ENCODE measurements at regions not wholly inside any gene's neighbourhood (a gene's known extent, or its start where the extent isn't known, plus 50 kb on each side); places are given as distances from the start of the nearest gene placed in this dataset.
"Not testable (repeated sequence)": the region's sequence is repeated elsewhere in the genome, so short reads cannot be mapped to it uniquely, and the experiment has no call there.

DNA sequence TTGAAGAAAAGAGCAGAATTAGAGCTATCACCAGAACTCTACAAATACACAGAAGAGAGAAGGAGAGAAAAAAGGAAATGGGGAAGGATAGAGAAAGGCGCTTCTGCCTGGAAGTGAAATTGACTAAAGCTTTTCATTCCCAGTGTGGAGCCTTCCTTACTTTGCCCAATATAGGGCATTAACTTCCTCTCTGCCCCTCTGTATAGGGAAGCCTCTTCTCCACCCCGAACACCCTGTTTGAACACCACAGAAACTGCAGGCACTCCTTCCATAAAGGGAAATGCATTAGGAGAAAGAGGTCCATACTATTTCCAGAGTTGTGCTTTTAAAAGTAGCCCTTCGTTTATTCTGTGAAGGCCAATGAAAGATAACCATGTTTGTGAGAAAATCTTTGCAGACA is 248.5 kb downstream of the RAP2B start:
- no peak overlapping the region for H3K4me3 Mint-ChIP-seq

DNA sequence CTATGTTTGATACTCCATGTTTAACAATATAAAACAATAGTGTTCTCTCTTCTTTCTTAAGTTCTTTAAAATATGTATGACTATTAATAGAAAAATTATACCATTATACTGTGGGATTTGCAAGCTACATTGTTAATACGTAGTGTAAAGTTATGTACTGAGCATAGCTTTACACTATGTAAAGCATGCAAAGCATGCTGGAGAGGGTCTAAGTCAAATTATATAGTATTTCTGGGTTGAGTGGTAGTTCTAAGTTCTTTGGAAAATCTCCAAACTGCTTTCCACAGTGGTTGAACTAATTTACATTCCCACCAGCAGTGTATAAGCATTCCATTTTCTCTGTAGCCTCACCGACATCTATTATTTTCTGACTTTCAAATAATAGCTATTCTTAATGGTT is 253.0 kb downstream of the RAP2B start:
- Mint-ChIP-seq H3K4me3 (no peak overlapping the region), H3K4me1 (no peaks in the 10 kb centered on the region), H3K36me3 (no peaks in the 10 kb centered on the region), H3K27me3 (ENCODE audit: low read depth) (no peaks in the 10 kb centered on the region), H3K9me3 (peaks cover 32% of the 10 kb centered on the region), H3K27ac (no peak overlapping the region)
- DNase-seq (ENCODE audit: low spot score in 2 of 2, unreplicated experiment in 2 of 2) = no peak
- TF ChIP-seq, protein P1, sequence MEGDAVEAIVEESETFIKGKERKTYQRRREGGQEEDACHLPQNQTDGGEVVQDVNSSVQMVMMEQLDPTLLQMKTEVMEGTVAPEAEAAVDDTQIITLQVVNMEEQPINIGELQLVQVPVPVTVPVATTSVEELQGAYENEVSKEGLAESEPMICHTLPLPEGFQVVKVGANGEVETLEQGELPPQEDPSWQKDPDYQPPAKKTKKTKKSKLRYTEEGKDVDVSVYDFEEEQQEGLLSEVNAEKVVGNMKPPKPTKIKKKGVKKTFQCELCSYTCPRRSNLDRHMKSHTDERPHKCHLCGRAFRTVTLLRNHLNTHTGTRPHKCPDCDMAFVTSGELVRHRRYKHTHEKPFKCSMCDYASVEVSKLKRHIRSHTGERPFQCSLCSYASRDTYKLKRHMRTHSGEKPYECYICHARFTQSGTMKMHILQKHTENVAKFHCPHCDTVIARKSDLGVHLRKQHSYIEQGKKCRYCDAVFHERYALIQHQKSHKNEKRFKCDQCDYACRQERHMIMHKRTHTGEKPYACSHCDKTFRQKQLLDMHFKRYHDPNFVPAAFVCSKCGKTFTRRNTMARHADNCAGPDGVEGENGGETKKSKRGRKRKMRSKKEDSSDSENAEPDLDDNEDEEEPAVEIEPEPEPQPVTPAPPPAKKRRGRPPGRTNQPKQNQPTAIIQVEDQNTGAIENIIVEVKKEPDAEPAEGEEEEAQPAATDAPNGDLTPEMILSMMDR (IDR thresholded peaks at IDR 0.05; ENCODE audit: unreplicated experiment) = no peak

More for the DNA sequence above, 248.5 kb downstream of the RAP2B start:
- H3K4me1 Mint-ChIP-seq = no peaks in the 10 kb centered on the region
- no peaks in the 10 kb centered on the region for H3K36me3 Mint-ChIP-seq
- no peaks in the 10 kb centered on the region for H3K9me3 Mint-ChIP-seq
- no peak for DNase-seq (ENCODE audit: low spot score in 2 of 2, unreplicated experiment in 2 of 2)
- H3K27me3 Mint-ChIP-seq (ENCODE audit: low read depth) = no peaks in the 10 kb centered on the region
- H3K27ac Mint-ChIP-seq = no peak overlapping the region
- TF ChIP-seq, protein P1 (IDR thresholded peaks at IDR 0.05; ENCODE audit: unreplicated experiment) = no peak

DNA sequence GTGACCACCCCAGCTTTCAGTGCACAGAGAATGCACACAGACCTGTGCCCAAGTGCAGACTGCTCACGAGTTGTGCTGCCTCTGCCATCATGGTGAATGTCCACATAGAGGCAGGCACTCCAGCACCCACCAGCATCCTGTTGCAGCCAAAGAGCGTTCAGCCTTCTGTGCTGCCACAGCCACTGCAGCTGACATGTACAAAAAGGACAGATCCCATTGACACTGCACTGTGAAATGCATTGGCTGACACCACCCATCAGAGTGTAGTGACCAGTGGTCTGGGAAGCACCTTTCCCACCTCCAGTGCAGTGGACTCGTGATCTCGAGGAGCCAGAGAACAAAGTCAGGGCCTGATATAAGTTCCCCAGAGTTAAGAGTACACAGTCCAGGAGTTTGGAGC is 260.3 kb downstream of the RAP2B start:
- TF ChIP-seq, protein P1 (IDR thresholded peaks at IDR 0.05; ENCODE audit: unreplicated experiment) = no peak
- peaks cover 2% of the 10 kb centered on the region for H3K36me3 Mint-ChIP-seq

DNA sequence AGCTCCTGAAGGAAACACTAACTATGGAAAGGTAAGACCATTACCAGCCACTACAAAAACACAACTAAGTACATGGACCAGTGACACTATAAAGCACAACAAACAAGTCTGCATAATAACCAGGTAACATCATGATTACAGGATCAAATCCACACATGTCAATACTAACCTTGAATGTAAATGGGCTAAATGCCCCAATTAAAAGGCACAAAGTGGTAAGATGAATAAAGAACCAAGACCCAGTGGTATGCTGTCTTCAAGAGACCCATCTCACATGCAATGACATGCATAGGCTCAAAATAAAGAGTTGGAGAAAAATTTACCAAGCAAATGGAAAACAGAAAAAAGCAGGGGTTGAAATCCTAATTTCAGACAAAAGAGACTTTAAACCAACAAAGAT is 261.8 kb downstream of the RAP2B start:
- H3K4me3 Mint-ChIP-seq; H3K27ac Mint-ChIP-seq; DNase-seq (ENCODE audit: low spot score in 2 of 2, unreplicated experiment in 2 of 2); H3K4me1 Mint-ChIP-seq; H3K27me3 Mint-ChIP-seq (ENCODE audit: low read depth); H3K36me3 Mint-ChIP-seq: not testable (repeated sequence)
- peaks cover 55% of the 10 kb centered on the region for H3K9me3 Mint-ChIP-seq

More for the DNA sequence above, 260.3 kb downstream of the RAP2B start:
- H3K4me3 Mint-ChIP-seq = no peak overlapping the region
- H3K27me3 Mint-ChIP-seq (ENCODE audit: low read depth) = no peaks in the 10 kb centered on the region
- H3K9me3 Mint-ChIP-seq = peaks cover 66% of the 10 kb centered on the region
- no peaks in the 10 kb centered on the region for H3K4me1 Mint-ChIP-seq
- no peak for DNase-seq (ENCODE audit: low spot score in 2 of 2, unreplicated experiment in 2 of 2)
- H3K27ac Mint-ChIP-seq = no peak overlapping the region

DNA sequence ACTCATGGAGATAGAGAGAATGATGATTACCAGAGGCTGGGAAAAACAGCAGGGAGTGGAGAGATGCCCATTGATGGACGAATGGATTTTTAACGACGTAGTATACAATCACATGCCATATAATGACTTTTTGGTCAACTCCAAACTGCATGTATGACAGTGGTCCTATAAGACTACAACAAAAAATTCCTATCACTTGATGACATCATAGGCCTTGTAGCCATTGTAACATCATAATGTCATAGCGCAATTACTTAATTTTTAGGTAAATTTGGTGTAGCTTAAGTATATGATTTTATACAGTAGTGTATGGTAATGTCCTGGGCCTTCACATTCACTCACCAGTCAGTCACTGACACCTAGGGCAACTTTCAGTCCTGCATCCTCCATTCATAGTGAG is 264.3 kb downstream of the RAP2B start:
- Mint-ChIP-seq H3K27me3 (ENCODE audit: low read depth) (no peaks in the 10 kb centered on the region), H3K4me1 (no peaks in the 10 kb centered on the region), H3K36me3 (peaks cover 2% of the 10 kb centered on the region), H3K27ac (no peak overlapping the region), H3K9me3 (peaks cover 42% of the 10 kb centered on the region), H3K4me3 (no peak overlapping the region)
- TF ChIP-seq, protein P1 (IDR thresholded peaks at IDR 0.05; ENCODE audit: unreplicated experiment) = no peak
- no peak for DNase-seq (ENCODE audit: low spot score in 2 of 2, unreplicated experiment in 2 of 2)

DNA sequence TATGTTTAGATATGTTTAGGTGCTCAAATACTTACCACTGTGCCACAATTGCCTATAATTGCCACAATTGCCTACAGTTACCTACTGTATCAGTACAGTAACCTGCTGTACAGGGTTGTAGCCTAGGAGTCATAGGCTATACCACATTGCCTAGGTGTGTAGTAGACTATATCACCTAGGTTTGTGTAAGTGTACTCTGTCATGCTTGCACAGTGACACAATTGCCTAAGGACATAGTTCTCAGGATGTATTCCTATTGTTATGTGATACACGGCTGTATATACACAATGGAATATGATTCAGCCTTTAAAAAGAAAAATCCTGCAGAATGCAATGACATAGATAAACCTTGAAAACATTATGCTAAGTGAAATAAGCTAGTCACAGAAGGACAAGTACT is 264.8 kb downstream of the RAP2B start:
- Mint-ChIP-seq H3K4me3 (no peak overlapping the region), H3K9me3 (peaks cover 42% of the 10 kb centered on the region), H3K27ac (no peak overlapping the region), H3K27me3 (ENCODE audit: low read depth) (no peaks in the 10 kb centered on the region), H3K4me1 (no peaks in the 10 kb centered on the region), H3K36me3 (peaks cover 2% of the 10 kb centered on the region)
- TF ChIP-seq, protein P1 (IDR thresholded peaks at IDR 0.05; ENCODE audit: unreplicated experiment) = no peak
- no peak for DNase-seq (ENCODE audit: low spot score in 2 of 2, unreplicated experiment in 2 of 2)
